ENCODE measurements at regions not wholly inside any gene's neighbourhood (a gene's known extent, or its start where the extent isn't known, plus 50 kb on each side); places are given as distances from the start of the nearest gene placed in this dataset.

DNA sequence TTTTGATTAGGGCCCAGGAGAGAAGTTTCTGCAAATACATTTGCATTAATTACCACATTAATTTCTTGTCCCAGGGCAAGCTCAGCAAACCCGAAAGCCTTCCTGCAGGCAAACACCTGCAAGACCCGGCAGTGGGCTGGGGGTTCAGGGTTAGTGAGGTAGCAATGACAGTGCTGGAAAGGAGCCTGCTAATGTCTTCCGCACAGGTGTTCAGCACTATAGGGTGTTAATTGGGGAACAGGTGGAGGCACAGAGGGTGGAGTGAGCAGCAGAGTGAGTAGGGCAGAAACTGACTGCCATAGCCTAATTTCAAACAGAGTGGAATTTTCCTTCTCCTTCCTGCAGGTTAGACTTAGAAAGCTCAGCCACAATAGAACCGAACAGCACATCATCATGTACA is 50.9 kb upstream of the UBASH3B start:
- no peak for DNase-seq
- Histone ChIP-seq H3K4me1 (ENCODE audit: control insufficient read depth, insufficient read depth, low read length, poor library complexity, severe bottlenecking) (no peaks in the 10 kb centered on the region), H3K27ac (ENCODE audit: insufficient read depth, low read length, poor library complexity, severe bottlenecking) (no peak overlapping the region), H3K27me3 (replicated peaks; ENCODE audit: control insufficient read depth, insufficient read depth, low read length, poor library complexity, severe bottlenecking) (no peaks in the 10 kb centered on the region), H3K4me3 (ENCODE audit: insufficient read depth, low read depth, low read length, poor library complexity, severe bottlenecking) (no peak overlapping the region), H3K9me3 (ENCODE audit: control insufficient read depth, low read length) (no peaks in the 10 kb centered on the region), H3K36me3 (ENCODE audit: control insufficient read depth, insufficient read depth, low read length) (no peaks in the 10 kb centered on the region)

DNA sequence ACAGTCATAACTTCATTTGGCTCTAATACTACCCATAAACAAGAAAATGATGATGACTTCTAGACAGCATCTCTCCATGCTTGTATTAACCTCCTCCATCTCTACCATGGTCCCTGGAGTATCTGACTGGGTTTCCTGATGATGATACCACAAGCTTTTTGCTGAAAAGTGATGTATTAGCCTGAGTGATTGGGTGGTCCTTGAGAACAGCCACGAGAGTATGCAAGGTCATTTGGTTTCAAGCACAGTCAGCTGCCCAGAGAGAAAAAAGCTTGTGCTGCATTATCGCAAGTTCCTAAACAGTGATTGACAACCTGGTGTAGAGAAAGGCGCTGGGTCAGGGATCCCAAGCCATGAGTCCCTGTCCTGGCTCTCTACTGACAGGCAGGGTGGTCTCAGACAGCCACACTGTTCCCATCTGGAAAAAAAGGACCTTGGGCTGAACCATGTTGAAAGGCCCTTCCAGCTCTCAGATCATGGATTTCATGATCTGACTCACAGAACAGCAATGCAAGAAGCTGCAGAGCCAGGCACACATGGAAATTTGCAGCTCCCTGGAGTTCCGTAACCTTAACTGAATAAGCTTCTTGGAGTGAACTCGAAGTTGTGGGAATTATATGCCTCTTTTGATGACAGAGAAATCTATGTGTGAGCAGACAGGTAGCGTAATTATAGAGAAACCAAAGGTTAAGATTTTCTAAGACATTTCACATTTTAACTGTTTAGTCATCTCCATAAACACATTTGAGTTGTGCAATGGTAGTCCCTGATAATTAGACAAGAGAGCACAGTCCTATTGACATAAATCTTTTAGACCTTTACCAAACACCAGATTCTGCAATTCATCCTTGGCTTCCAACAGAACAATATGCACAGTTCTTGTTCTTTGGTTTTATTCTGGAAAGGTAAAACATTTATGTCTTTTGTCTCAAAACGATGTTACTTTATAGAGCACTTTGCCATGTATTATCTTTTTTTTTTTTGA is 54.1 kb upstream of the UBASH3B start:
- Histone ChIP-seq H3K4me3 (ENCODE audit: insufficient read depth, low read depth, low read length, poor library complexity, severe bottlenecking) (no peak overlapping the region), H3K9me3 (ENCODE audit: control insufficient read depth, low read length) (no peaks in the 10 kb centered on the region), H3K27ac (ENCODE audit: insufficient read depth, low read length, poor library complexity, severe bottlenecking) (no peak overlapping the region), H3K4me1 (ENCODE audit: control insufficient read depth, insufficient read depth, low read length, poor library complexity, severe bottlenecking) (no peaks in the 10 kb centered on the region), H3K36me3 (ENCODE audit: control insufficient read depth, insufficient read depth, low read length) (no peaks in the 10 kb centered on the region), H3K27me3 (replicated peaks; ENCODE audit: control insufficient read depth, insufficient read depth, low read length, poor library complexity, severe bottlenecking) (no peaks in the 10 kb centered on the region)
- DNase-seq, result no peak

DNA sequence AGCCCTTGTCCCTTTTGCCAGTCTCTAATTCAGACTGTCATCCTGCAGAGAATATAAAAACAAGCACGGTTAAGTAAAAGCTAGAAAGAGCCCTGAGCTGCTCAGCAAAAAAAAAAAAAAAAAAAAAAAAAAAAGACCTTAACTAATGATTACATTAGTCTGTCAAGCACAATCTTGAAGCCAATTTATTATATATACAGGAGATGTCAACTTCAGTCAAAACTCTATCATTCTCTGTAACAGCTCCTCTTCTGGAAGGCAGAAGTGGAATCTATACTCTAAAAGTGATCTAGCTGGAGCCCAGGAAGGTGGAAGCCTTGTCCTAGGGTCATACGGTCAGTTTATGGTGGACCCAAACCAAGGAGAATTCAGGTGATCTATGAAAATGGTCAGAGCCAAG is 55.2 kb upstream of the UBASH3B start:
- no peaks in the 10 kb centered on the region for H3K4me1 ChIP-seq (ENCODE audit: control insufficient read depth, insufficient read depth, low read length, poor library complexity, severe bottlenecking)
- H3K27ac ChIP-seq (ENCODE audit: insufficient read depth, low read length, poor library complexity, severe bottlenecking), result no peak overlapping the region
- H3K36me3 ChIP-seq (ENCODE audit: control insufficient read depth, insufficient read depth, low read length), result no peaks in the 10 kb centered on the region
- H3K27me3 ChIP-seq (replicated peaks; ENCODE audit: control insufficient read depth, insufficient read depth, low read length, poor library complexity, severe bottlenecking), result no peaks in the 10 kb centered on the region
- DNase-seq, result no peak
- no peaks in the 10 kb centered on the region for H3K9me3 ChIP-seq (ENCODE audit: control insufficient read depth, low read length)
- no peak overlapping the region for H3K4me3 ChIP-seq (ENCODE audit: insufficient read depth, low read depth, low read length, poor library complexity, severe bottlenecking)

DNA sequence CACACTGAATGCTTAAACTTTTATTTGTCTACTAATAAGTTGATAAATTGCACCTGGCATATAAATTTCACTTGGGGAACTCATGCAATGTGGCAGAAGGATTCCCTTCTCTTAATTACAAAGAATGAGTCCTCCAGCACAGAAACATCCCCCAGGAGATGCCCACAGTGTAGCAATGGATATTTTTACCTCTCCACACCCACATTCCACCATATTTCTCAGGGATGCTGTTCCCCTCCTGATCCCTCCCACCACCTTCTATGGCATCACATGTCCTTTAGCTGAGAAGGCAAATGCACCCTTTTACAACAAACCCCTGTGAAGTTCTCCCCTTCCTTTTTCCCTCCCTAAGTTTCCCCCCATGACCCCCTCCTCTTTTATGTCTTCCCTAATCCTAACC is 56.1 kb upstream of the UBASH3B start:
- Histone ChIP-seq H3K4me1 (ENCODE audit: control insufficient read depth, insufficient read depth, low read length, poor library complexity, severe bottlenecking) (no peaks in the 10 kb centered on the region), H3K27me3 (replicated peaks; ENCODE audit: control insufficient read depth, insufficient read depth, low read length, poor library complexity, severe bottlenecking) (no peaks in the 10 kb centered on the region), H3K9me3 (ENCODE audit: control insufficient read depth, low read length) (no peaks in the 10 kb centered on the region), H3K4me3 (ENCODE audit: insufficient read depth, low read depth, low read length, poor library complexity, severe bottlenecking) (no peak overlapping the region), H3K27ac (ENCODE audit: insufficient read depth, low read length, poor library complexity, severe bottlenecking) (no peak overlapping the region), H3K36me3 (ENCODE audit: control insufficient read depth, insufficient read depth, low read length) (no peaks in the 10 kb centered on the region)
- DNase-seq, result no peak

DNA sequence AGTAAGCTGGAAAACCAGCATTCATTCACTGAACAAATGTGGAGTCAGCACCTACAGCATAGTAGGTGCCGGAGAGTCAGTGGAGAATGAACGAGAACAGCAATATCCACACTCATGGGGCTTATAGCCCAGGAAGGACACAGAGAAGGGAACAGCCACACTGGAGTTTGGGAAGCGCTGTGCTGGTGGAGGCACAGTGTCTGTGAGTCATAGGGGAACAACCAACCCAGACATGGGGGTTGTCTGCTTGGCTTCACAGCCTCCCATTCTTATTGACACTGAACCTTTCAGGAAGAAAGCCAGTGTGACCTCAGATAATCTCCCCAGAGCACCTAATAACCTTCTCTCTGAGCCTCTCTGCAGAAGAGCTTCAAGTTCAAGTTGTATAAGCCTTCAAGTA is 56.6 kb upstream of the UBASH3B start:
- H3K4me1 ChIP-seq (ENCODE audit: control insufficient read depth, insufficient read depth, low read length, poor library complexity, severe bottlenecking), result no peaks in the 10 kb centered on the region
- H3K27me3 ChIP-seq (replicated peaks; ENCODE audit: control insufficient read depth, insufficient read depth, low read length, poor library complexity, severe bottlenecking), result no peaks in the 10 kb centered on the region
- DNase-seq, result no peak
- H3K9me3 ChIP-seq (ENCODE audit: control insufficient read depth, low read length), result no peaks in the 10 kb centered on the region
- no peak overlapping the region for H3K4me3 ChIP-seq (ENCODE audit: insufficient read depth, low read depth, low read length, poor library complexity, severe bottlenecking)
- H3K27ac ChIP-seq (ENCODE audit: insufficient read depth, low read length, poor library complexity, severe bottlenecking), result no peak overlapping the region
- H3K36me3 ChIP-seq (ENCODE audit: control insufficient read depth, insufficient read depth, low read length), result no peaks in the 10 kb centered on the region

DNA sequence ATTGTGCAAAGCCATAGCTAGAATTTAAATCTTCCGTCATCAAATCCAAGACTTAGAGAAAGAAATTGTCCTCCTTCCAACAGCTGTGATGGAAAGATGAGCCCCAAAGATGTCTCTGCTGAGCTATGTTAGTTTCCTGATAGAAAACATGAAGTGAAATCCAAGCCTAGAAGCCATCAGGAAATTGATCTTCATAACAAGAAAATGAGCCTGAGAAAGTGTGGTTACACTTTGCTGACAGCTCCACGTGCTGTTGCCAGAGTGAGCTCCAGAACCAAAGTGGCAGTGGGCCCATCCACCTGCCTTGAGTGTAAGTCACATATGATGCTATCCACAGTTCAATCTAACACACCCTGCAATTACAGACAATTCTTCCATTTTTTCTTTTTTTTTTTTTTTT is 58.0 kb upstream of the UBASH3B start:
- Histone ChIP-seq H3K4me1 (ENCODE audit: control insufficient read depth, insufficient read depth, low read length, poor library complexity, severe bottlenecking) (no peaks in the 10 kb centered on the region), H3K27me3 (replicated peaks; ENCODE audit: control insufficient read depth, insufficient read depth, low read length, poor library complexity, severe bottlenecking) (no peaks in the 10 kb centered on the region), H3K27ac (ENCODE audit: insufficient read depth, low read length, poor library complexity, severe bottlenecking) (no peak overlapping the region), H3K9me3 (ENCODE audit: control insufficient read depth, low read length) (no peaks in the 10 kb centered on the region), H3K4me3 (ENCODE audit: insufficient read depth, low read depth, low read length, poor library complexity, severe bottlenecking) (no peak overlapping the region), H3K36me3 (ENCODE audit: control insufficient read depth, insufficient read depth, low read length) (no peaks in the 10 kb centered on the region)
- DNase-seq, result no peak

DNA sequence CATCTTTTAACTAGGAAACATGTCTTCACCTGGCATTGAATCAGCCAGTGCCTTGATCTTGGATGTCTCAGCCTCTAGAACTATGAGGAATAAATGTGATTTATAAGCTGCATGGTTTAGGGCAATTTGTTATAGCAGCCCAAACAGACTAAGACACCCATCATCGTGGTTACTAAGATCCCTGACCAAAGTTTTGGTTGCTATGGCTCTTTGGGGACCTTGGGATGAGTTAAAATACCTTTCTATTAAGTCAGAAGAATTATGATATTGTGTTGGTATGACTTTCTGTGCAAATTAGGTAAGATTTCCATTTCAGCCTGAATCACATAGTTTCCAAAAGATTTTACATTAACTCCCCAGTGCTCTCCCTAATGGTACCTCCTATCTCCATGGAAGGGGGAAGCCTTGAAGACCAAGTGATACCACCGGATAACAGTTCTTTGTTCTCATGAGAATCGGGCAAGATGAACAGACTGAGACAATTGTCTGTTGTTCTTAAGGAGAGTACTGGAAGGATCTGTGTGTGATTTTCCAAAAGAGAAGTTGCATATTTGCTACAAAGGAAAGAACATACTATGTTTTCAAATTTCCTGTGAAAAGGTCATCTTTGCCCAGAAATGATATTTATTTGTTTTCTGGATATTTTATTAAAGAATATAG is 60.4 kb upstream of the UBASH3B start:
- no peaks in the 10 kb centered on the region for H3K36me3 ChIP-seq (ENCODE audit: control insufficient read depth, insufficient read depth, low read length)
- H3K4me3 ChIP-seq (ENCODE audit: insufficient read depth, low read depth, low read length, poor library complexity, severe bottlenecking), result no peak overlapping the region
- H3K27me3 ChIP-seq (replicated peaks; ENCODE audit: control insufficient read depth, insufficient read depth, low read length, poor library complexity, severe bottlenecking), result no peaks in the 10 kb centered on the region
- H3K27ac ChIP-seq (ENCODE audit: insufficient read depth, low read length, poor library complexity, severe bottlenecking), result no peak overlapping the region
- no peaks in the 10 kb centered on the region for H3K9me3 ChIP-seq (ENCODE audit: control insufficient read depth, low read length)
- no peak for DNase-seq
- H3K4me1 ChIP-seq (ENCODE audit: control insufficient read depth, insufficient read depth, low read length, poor library complexity, severe bottlenecking), result no peaks in the 10 kb centered on the region

DNA sequence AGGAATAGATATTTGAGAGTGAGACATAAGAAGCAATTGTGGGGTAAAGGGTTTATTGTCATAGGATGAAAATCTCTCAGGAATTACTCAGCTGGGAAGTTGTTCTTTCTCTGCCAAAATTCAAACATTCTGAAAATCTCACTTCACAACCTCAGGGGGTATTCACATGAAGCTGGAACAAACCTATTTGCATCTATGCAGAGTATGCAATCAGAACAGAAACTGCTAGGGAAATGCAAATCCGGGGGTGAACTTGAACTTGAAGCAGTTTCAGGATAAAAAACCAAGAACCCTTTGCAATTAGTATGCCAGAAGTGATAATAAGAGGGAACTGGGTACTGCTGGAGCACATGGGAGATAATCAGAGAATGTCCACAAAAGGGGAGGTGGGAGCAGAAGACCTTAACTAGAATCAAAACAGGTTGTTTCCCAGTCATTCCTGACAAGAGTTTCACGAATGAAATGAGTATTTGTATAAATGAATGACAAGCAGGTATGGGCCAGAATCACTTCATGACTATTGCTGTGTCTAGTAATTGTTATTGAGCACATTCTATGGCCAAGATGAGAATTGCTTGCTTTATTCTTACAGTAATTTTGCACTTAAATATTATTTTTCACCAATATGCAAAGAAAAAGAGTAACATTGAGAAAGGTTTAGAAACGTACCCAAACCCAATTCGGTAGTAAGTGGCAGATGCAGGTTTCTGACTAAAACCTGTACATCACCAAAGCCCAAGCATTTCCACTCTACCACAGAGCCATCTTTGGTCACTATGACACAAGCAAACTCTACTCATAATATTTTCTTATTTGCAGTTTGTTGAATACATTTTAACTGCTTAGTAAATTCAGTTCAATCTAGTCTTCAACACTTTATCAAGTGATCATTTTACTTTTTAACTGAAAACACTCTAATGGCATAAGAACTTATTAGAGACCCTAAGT is 61.8 kb upstream of the UBASH3B start:
- no peaks in the 10 kb centered on the region for H3K4me1 ChIP-seq (ENCODE audit: control insufficient read depth, insufficient read depth, low read length, poor library complexity, severe bottlenecking)
- no peak overlapping the region for H3K4me3 ChIP-seq (ENCODE audit: insufficient read depth, low read depth, low read length, poor library complexity, severe bottlenecking)
- no peaks in the 10 kb centered on the region for H3K9me3 ChIP-seq (ENCODE audit: control insufficient read depth, low read length)
- no peak for DNase-seq
- H3K27me3 ChIP-seq (replicated peaks; ENCODE audit: control insufficient read depth, insufficient read depth, low read length, poor library complexity, severe bottlenecking), result no peaks in the 10 kb centered on the region
- H3K36me3 ChIP-seq (ENCODE audit: control insufficient read depth, insufficient read depth, low read length), result no peaks in the 10 kb centered on the region
- H3K27ac ChIP-seq (ENCODE audit: insufficient read depth, low read length, poor library complexity, severe bottlenecking), result no peak overlapping the region

DNA sequence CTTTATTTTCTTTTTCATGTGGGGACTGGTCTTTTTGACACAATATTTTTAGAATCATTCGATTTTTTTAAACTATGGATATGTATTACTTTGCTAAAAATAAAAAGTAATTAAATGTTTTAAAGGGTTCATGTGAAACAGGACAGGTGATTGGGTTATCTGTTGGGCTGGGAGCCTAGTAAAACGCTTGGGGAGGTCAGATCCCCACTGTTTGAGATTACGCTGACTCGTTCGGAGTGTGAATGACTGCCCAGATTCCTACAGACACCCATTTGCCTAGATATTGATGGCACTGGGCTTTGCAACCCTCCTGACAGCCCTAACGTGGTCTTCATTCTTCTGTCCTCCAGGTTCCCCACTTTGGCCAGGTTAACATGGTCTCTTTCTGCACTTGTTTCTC is 62.9 kb upstream of the UBASH3B start:
- H3K4me1 ChIP-seq (ENCODE audit: control insufficient read depth, insufficient read depth, low read length, poor library complexity, severe bottlenecking), result no peaks in the 10 kb centered on the region
- H3K27me3 ChIP-seq (replicated peaks; ENCODE audit: control insufficient read depth, insufficient read depth, low read length, poor library complexity, severe bottlenecking), result no peaks in the 10 kb centered on the region
- H3K36me3 ChIP-seq (ENCODE audit: control insufficient read depth, insufficient read depth, low read length), result no peaks in the 10 kb centered on the region
- no peaks in the 10 kb centered on the region for H3K9me3 ChIP-seq (ENCODE audit: control insufficient read depth, low read length)
- H3K27ac ChIP-seq (ENCODE audit: insufficient read depth, low read length, poor library complexity, severe bottlenecking), result no peak overlapping the region
- DNase-seq, result no peak
- H3K4me3 ChIP-seq (ENCODE audit: insufficient read depth, low read depth, low read length, poor library complexity, severe bottlenecking), result no peak overlapping the region

All from effector memory CD4-positive, alpha-beta T cell (primary cell).